Sigmoid colon (tissue), 3 donors: ENCODE measurements at regions not wholly inside any gene's neighbourhood (a gene's known extent, or its start where the extent isn't known, plus 50 kb on each side); places are given as distances from the start of the nearest gene placed in this dataset.

ENCODE experiments used
- POLR2A ChIP-seq, 2 donors: fragments of 450-650 bp; IDR thresholded peaks; one replicate each; pipeline ENCODE4 v1.6.1; 2016; ENCODE audit warnings: antibody characterized with exemption in 2 of 2, mild to moderate bottlenecking in 2 of 2, moderate library complexity in 2 of 2
- TF ChIP-seq, protein P1 (sequence below), 4 experiments: fragments of 450-650 bp in 3 of 4; fragments of 200-600 bp in 1 of 4; IDR thresholded peaks; one replicate each; pipeline ENCODE4 v1.5.1; 2016 to 2019; ENCODE audit warnings: antibody characterized with exemption in 4 of 4, mild to moderate bottlenecking in 3 of 4, moderate library complexity in 2 of 4

DNA sequence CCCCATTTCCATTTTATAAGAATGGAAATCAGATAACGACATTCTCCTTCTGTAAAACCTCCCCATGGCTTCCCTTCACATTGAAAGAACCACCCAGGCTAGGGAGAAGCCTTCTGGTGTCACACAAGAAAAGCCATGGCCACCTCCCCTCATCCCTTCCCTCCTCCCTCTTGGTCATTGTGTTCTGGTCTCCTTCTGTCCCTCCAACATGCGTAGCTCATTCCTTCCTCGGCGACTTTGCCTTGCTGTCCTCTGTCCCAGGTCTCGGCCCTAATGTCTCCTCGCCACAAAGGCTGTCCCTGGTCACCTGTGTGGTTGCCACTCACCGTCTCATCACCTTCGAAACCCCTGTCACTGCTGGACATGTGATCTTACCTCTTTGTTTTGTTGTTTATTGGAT is 193.9 kb downstream of the BCAS1 start:
- TF ChIP-seq, protein P1, sequence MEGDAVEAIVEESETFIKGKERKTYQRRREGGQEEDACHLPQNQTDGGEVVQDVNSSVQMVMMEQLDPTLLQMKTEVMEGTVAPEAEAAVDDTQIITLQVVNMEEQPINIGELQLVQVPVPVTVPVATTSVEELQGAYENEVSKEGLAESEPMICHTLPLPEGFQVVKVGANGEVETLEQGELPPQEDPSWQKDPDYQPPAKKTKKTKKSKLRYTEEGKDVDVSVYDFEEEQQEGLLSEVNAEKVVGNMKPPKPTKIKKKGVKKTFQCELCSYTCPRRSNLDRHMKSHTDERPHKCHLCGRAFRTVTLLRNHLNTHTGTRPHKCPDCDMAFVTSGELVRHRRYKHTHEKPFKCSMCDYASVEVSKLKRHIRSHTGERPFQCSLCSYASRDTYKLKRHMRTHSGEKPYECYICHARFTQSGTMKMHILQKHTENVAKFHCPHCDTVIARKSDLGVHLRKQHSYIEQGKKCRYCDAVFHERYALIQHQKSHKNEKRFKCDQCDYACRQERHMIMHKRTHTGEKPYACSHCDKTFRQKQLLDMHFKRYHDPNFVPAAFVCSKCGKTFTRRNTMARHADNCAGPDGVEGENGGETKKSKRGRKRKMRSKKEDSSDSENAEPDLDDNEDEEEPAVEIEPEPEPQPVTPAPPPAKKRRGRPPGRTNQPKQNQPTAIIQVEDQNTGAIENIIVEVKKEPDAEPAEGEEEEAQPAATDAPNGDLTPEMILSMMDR (IDR thresholded peaks at IDR 0.05) = no peak
- TF ChIP-seq POLR2A (IDR thresholded peaks at IDR 0.05) = no peak
